Activated effector memory CD4-positive, alpha-beta T cell treated with Interleukin-2 at 50 U/mL for 16 hours (primary cell): ENCODE measurements at regions not wholly inside any gene's neighbourhood (a gene's known extent, or its start where the extent isn't known, plus 50 kb on each side); places are given as distances from the start of the nearest gene placed in this dataset.

Experiments
- DNase-seq: peaks from one replicate; pipeline ENCODE4 v3.0.0-alpha.2; 2020

GRCh38 chr12:126807312-126807865, 1459.6 kb upstream of the TMEM132C start:
- DNase-seq = no peak

GRCh38 chr12:126811391-126811790, 1455.6 kb upstream of the TMEM132C start:
- DNase-seq = no peak

GRCh38 chr12:126819554-126819953, 1447.4 kb upstream of the TMEM132C start:
- no peak for DNase-seq

GRCh38 chr12:126830778-126831680, 1435.9 kb upstream of the TMEM132C start:
- no peak for DNase-seq

- no peak for DNase-seq
Observed at GRCh38 chr12:126837697-126838096, 1429.3 kb upstream of the TMEM132C start.

GRCh38 chr12:126843915-126844669, 1422.9 kb upstream of the TMEM132C start:
- no peak for DNase-seq

GRCh38 chr12:126847005-126847629, 1419.9 kb upstream of the TMEM132C start:
- no peak for DNase-seq

- no peak for DNase-seq
Observed at GRCh38 chr12:126855768-126856167, 1411.2 kb upstream of the TMEM132C start.

- no peak for DNase-seq
Observed at GRCh38 chr12:126856958-126857357, 1410.0 kb upstream of the TMEM132C start.

GRCh38 chr12:126858560-126858959, 1408.4 kb upstream of the TMEM132C start:
- no peak for DNase-seq

GRCh38 chr12:126860210-126860609, 1406.8 kb upstream of the TMEM132C start:
- no peak for DNase-seq

- no peak for DNase-seq
Observed at GRCh38 chr12:126862500-126862899, 1404.5 kb upstream of the TMEM132C start.

GRCh38 chr12:126869644-126870043, 1397.3 kb upstream of the TMEM132C start:
- DNase-seq = no peak

- no peak for DNase-seq
Observed at GRCh38 chr12:126873701-126874100, 1393.3 kb upstream of the TMEM132C start.

- peak; percentile 40 for DNase-seq
Observed at GRCh38 chr12:126874427-126875026, 1392.4 kb upstream of the TMEM132C start.

- no peak for DNase-seq
Observed at GRCh38 chr12:126879842-126880241, 1387.1 kb upstream of the TMEM132C start.

GRCh38 chr12:126883697-126884096, 1383.3 kb upstream of the TMEM132C start:
- no peak for DNase-seq

GRCh38 chr12:126889501-126889900, 1377.5 kb upstream of the TMEM132C start:
- no peak for DNase-seq

- no peak for DNase-seq
Observed at GRCh38 chr12:126890097-126890496, 1376.9 kb upstream of the TMEM132C start.

- no peak for DNase-seq
Observed at GRCh38 chr12:126891789-126892188, 1375.2 kb upstream of the TMEM132C start.

GRCh38 chr12:126895951-126896913, 1370.7 kb upstream of the TMEM132C start:
- no peak for DNase-seq

- no peak for DNase-seq
Observed at GRCh38 chr12:126897102-126897501, 1369.9 kb upstream of the TMEM132C start.
